Endothelial cell of umbilical vein (primary cell): ENCODE measurements at regions not wholly inside any gene's neighbourhood (a gene's known extent, or its start where the extent isn't known, plus 50 kb on each side); places are given as distances from the start of the nearest gene placed in this dataset.

Experiments
- BruUV-seq: library from RNA; stranded (reverse); fragments of 400-500 nt; replicated peaks from 2 replicates; lab custom pipeline; 2021; lab: Mats Ljungman, UMichigan
- CTCF ChIA-PET: fragments of 300-600, 350-600 bp; sonication (Branson Sonifier 250); formaldehyde crosslinking; loops from one replicate; lab custom pipeline; 2021; ENCODE audit warnings: antibody characterized with exemption, inconsistent platforms; lab: Charles Lee
- POLR2A ChIA-PET: fragments of 300-600, 350-600 bp; sonication (Branson Sonifier 250); formaldehyde crosslinking; loops from one replicate; lab custom pipeline; 2021; ENCODE audit warnings: antibody characterized with exemption, inconsistent platforms; lab: Charles Lee
- DNase-seq: peaks from one replicate; pipeline ENCODE4 v3.0.0-alpha.2; 2011; ENCODE audit warnings: low read depth, low spot score
- FAIRE-seq: peaks from 2 replicates; lab custom pipeline; 2011; peaks lifted over from hg19 to GRCh38; lab: Jason Lieb, UNC
- H2AFZ ChIP-seq: 2 replicates; pipeline ENCODE4 v1.6.0; 2012; ENCODE audit warnings: low read depth, low read length, control low read depth, inconsistent platforms
- H3K27ac ChIP-seq: 2 replicates; pipeline ENCODE4 v1.5.1; 2011; ENCODE audit warnings: low read depth, mild to moderate bottlenecking, control low read depth, low read length, moderate library complexity; ENCODE audit not compliant: insufficient read depth
- H3K27me3 ChIP-seq, 2 experiments: 2 replicates each; pipeline versions ENCODE4 v1.6.0 to v1.6.1; 2011; ENCODE audit warnings: low read length in 2 of 2, mixed read lengths in 1 of 2; ENCODE audit not compliant: control insufficient read depth in 2 of 2, insufficient read depth in 2 of 2
- H3K36me3 ChIP-seq, 2 experiments: 2 replicates in 1 of 2; 3 replicates in 1 of 2; pipeline ENCODE4 v1.5.1; 2011; ENCODE audit warnings: low read length in 2 of 2, mild to moderate bottlenecking in 1 of 2, moderate library complexity in 1 of 2; ENCODE audit not compliant: control insufficient read depth in 2 of 2, insufficient read depth in 2 of 2; ENCODE audit errors: extremely low read depth in 1 of 2
- H3K4me1 ChIP-seq: 3 replicates; pipeline ENCODE4 v1.5.1; 2011; ENCODE audit warnings: mild to moderate bottlenecking, low read length; ENCODE audit not compliant: control insufficient read depth, insufficient read depth; ENCODE audit errors: extremely low read depth
- H3K4me2 ChIP-seq: 2 replicates; pipeline ENCODE4 v1.6.1; 2011; ENCODE audit warnings: low read length, control low read depth, mixed read lengths; ENCODE audit not compliant: insufficient read depth
- H3K4me3 ChIP-seq, 3 experiments: fragments of 200-600 bp in 1 of 3; sonication (generic), shearing (Covaris generic) in 1 of 3; replicated peaks in 1 of 3; 2 replicates each; pipeline ENCODE4 v1.5.1; 2011 to 2016; ENCODE audit warnings: control low read depth in 3 of 3, low read length in 3 of 3, mild to moderate bottlenecking in 2 of 3, inconsistent platforms in 1 of 3, low read depth in 1 of 3, moderate library complexity in 1 of 3; ENCODE audit not compliant: insufficient read depth in 1 of 3
- H3K79me2 ChIP-seq: 2 replicates; pipeline ENCODE4 v1.6.0; 2012; ENCODE audit warnings: low read length, inconsistent platforms; ENCODE audit not compliant: control insufficient read depth, insufficient read depth
- H3K9ac ChIP-seq: replicated peaks from 2 replicates; pipeline ENCODE3; 2011; ENCODE audit warnings: low read length, control low read depth; ENCODE audit not compliant: insufficient read depth; ENCODE audit errors: extremely low read depth
- H3K9me1 ChIP-seq: replicated peaks from 3 replicates; pipeline ENCODE4 v1.6.0; 2011; ENCODE audit warnings: mild to moderate bottlenecking, low read length; ENCODE audit not compliant: control insufficient read depth, insufficient read depth; ENCODE audit errors: extremely low read depth
- H3K9me3 ChIP-seq: replicated peaks from 2 replicates; pipeline ENCODE4 v1.5.1; 2012; ENCODE audit warnings: low read length, inconsistent platforms; ENCODE audit not compliant: control insufficient read depth, insufficient read depth
- H4K20me1 ChIP-seq: replicated peaks from 2 replicates; pipeline ENCODE3; 2011; ENCODE audit warnings: mild to moderate bottlenecking, low read length; ENCODE audit not compliant: control insufficient read depth, insufficient read depth; ENCODE audit errors: extremely low read depth
- EZH2 ChIP-seq: IDR thresholded peaks from 2 replicates; pipeline ENCODE4 v1.6.1; 2012; ENCODE audit warnings: borderline replicate concordance, low read depth, mild to moderate bottlenecking, moderate library complexity, low read length, inconsistent platforms; ENCODE audit not compliant: severe bottlenecking
- FOS ChIP-seq: IDR thresholded peaks from 2 replicates; pipeline ENCODE4 v1.6.1; 2011; ENCODE audit warnings: mild to moderate bottlenecking, low read length, moderate library complexity, borderline replicate concordance; ENCODE audit not compliant: insufficient read depth
- GATA2 ChIP-seq: IDR thresholded peaks from 2 replicates; pipeline ENCODE4 v1.7.0; 2011; ENCODE audit warnings: low read depth, mild to moderate bottlenecking, moderate library complexity, mixed read lengths, low read length; ENCODE audit not compliant: insufficient read length, insufficient read depth
- JUN ChIP-seq: IDR thresholded peaks from 2 replicates; pipeline ENCODE4 v1.6.1; 2011; ENCODE audit warnings: borderline replicate concordance, low read depth; ENCODE audit not compliant: insufficient read length, insufficient read depth
- MYC ChIP-seq: IDR thresholded peaks from one replicate; pipeline ENCODE4 v1.6.1; 2011; ENCODE audit warnings: mild to moderate bottlenecking, low read depth, low read length
- POLR2A ChIP-seq: IDR thresholded peaks from 2 replicates; pipeline ENCODE4 v1.6.1; 2012; ENCODE audit warnings: low read depth, mild to moderate bottlenecking, control low read depth, low read length
- POLR2AphosphoS5 ChIP-seq: IDR thresholded peaks from 2 replicates; pipeline ENCODE4 v1.6.1; 2012; ENCODE audit warnings: low read depth, mild to moderate bottlenecking, control low read depth, low read length, moderate library complexity; ENCODE audit not compliant: insufficient read depth
- dilution Hi-C: fragments of 300-500 bp; cut with MboI; formaldehyde crosslinking; loops from one replicate; pipeline ENCODE4 v1.15.0; 2019; ENCODE audit warnings: low sequenced_read_pairs; ENCODE audit not compliant: extremely low pct_ligation_motif_present
- intact Hi-C: fragments of 100-400 bp; cut with micrococcal nuclease; formaldehyde crosslinking; loops from one replicate; pipeline ENCODE4 v1.10.0; 2022
- TF ChIP-seq, protein P1 (sequence below): IDR thresholded peaks from 2 replicates; pipeline ENCODE4 v1.6.1; 2011; ENCODE audit not compliant: insufficient read depth, insufficient read length
- TF ChIP-seq, protein P2 (sequence below), 2 donors: IDR thresholded peaks; 1 replicate in 1 of 2; 2 replicates in 1 of 2; pipeline ENCODE4 v1.5.1; 2011; ENCODE audit warnings: low read length in 2 of 2, mild to moderate bottlenecking in 2 of 2, moderate library complexity in 2 of 2, control low read depth in 1 of 2, inconsistent platforms in 1 of 2, low read depth in 1 of 2; ENCODE audit not compliant: insufficient read depth in 1 of 2; ENCODE audit errors: extremely low read depth in 1 of 2

DNA sequence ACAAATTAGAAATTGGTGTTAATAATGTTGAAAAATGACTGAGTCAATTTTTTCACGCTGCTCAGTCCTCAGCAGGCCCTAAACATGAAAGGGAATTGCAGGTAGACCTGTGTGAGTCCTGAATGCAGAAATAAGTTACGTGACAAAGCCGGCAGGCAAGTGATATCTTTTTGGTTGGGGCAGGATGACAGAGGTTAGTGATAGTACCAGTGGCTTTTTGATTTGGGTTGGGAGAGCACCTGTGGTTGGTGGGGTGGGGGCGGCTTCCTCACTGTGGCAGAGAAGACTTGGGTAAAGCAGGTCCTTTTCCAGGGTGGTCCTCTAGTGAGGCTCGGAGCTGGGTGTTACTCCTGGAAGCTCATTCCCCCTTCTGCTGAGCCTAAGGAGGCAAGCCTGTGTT is 164.7 kb downstream of the TMEM167A start:
- no peaks in the 10 kb centered on the region for H3K4me1 ChIP-seq
- no peaks in the 10 kb centered on the region for H3K36me3 ChIP-seq
- DNase-seq: no peak
- no peaks in the 10 kb centered on the region for H3K9me1 ChIP-seq
- no peaks in the 10 kb centered on the region for H3K27me3 ChIP-seq
- ChIA-PET POLR2A (no interaction called here), CTCF (no interaction called here)
- H3K4me3 ChIP-seq: no peak overlapping the region
- no peaks in the 10 kb centered on the region for H3K9me3 ChIP-seq
- no peak overlapping the region for H3K4me2 ChIP-seq
- no peak for FAIRE-seq
- H3K9ac ChIP-seq: no peak overlapping the region
- intact Hi-C loops (no loop called here), dilution Hi-C loops (no loop called here)
- no peak for TF ChIP-seq POLR2AphosphoS5
- TF ChIP-seq, protein P1, sequence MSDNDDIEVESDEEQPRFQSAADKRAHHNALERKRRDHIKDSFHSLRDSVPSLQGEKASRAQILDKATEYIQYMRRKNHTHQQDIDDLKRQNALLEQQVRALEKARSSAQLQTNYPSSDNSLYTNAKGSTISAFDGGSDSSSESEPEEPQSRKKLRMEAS: no peak
- TF ChIP-seq EZH2: no peak
- TF ChIP-seq MYC: no peak
- no peak for TF ChIP-seq FOS
- TF ChIP-seq, protein P2, sequence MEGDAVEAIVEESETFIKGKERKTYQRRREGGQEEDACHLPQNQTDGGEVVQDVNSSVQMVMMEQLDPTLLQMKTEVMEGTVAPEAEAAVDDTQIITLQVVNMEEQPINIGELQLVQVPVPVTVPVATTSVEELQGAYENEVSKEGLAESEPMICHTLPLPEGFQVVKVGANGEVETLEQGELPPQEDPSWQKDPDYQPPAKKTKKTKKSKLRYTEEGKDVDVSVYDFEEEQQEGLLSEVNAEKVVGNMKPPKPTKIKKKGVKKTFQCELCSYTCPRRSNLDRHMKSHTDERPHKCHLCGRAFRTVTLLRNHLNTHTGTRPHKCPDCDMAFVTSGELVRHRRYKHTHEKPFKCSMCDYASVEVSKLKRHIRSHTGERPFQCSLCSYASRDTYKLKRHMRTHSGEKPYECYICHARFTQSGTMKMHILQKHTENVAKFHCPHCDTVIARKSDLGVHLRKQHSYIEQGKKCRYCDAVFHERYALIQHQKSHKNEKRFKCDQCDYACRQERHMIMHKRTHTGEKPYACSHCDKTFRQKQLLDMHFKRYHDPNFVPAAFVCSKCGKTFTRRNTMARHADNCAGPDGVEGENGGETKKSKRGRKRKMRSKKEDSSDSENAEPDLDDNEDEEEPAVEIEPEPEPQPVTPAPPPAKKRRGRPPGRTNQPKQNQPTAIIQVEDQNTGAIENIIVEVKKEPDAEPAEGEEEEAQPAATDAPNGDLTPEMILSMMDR (IDR thresholded peaks at IDR 0.05; ENCODE audit: extremely low read depth in 1 of 2, insufficient read depth in 1 of 2, low read depth in 1 of 2, low read length in 2 of 2): no peak
- no peak for TF ChIP-seq GATA2
- TF ChIP-seq POLR2A: no peak
- no peak for TF ChIP-seq JUN
- H4K20me1 ChIP-seq: no peaks in the 10 kb centered on the region
- no peak overlapping the region for H3K27ac ChIP-seq
- no TSS peak for BruUV-seq
- no peaks in the 10 kb centered on the region for H3K79me2 ChIP-seq
- no peak overlapping the region for H2AFZ ChIP-seq
